ENCODE measurements at regions not wholly inside any gene's neighbourhood (a gene's known extent, or its start where the extent isn't known, plus 50 kb on each side); places are given as distances from the start of the nearest gene placed in this dataset.

DNA sequence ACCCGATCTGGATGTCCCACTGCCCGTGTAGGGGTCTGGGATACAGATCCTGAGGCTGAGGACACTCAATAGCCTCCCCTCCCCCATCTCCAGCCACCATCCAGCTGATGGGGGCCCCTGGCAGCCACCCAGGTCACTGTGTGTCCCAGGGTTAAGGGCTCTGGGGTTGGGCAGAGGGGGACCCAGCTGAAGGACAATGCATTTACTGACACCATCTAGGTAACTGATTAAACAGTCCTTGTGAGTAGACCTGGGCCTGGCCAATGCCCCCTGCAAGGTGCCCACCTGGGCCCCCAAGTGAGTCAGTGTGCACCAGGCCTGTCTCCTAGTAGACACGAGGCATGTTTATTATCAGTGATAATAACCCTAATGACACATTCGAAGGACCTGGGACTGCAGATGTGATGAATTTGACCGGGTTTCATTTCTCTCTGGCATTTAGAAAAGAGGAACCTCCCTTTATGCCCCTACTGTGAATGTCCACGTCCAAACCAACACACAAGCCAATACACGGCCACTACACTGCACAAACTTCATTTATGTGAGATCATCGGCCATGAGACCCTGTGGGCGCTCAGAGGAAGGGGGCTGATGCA lies 261.9 kb upstream of the FOXF1 start:
- H3K4me1 ChIP-seq: no peaks in the 10 kb centered on the region
- DNase-seq (no peak), FAIRE-seq (no peak), ATAC-seq (no peak)
- TF ChIP-seq, protein P1, sequence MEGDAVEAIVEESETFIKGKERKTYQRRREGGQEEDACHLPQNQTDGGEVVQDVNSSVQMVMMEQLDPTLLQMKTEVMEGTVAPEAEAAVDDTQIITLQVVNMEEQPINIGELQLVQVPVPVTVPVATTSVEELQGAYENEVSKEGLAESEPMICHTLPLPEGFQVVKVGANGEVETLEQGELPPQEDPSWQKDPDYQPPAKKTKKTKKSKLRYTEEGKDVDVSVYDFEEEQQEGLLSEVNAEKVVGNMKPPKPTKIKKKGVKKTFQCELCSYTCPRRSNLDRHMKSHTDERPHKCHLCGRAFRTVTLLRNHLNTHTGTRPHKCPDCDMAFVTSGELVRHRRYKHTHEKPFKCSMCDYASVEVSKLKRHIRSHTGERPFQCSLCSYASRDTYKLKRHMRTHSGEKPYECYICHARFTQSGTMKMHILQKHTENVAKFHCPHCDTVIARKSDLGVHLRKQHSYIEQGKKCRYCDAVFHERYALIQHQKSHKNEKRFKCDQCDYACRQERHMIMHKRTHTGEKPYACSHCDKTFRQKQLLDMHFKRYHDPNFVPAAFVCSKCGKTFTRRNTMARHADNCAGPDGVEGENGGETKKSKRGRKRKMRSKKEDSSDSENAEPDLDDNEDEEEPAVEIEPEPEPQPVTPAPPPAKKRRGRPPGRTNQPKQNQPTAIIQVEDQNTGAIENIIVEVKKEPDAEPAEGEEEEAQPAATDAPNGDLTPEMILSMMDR (IDR thresholded peaks at IDR 0.05): no peak
- H3K36me3 ChIP-seq: no peaks in the 10 kb centered on the region
- H3K9me3 ChIP-seq: no peaks in the 10 kb centered on the region
- 76 to 82% methylated on average over 8 to 9 of the region's 9 CpGs for WGBS, 2 donors
- H3K27me3 ChIP-seq: no peaks in the 10 kb centered on the region
- intact Hi-C loops (cut with DNase I): no loop called here
- H3K27ac ChIP-seq: no peak overlapping the region
- H3K4me3 ChIP-seq: no peak overlapping the region

- WGBS, 2 donors: 85 to 88% methylated on average over 6 of the region's 6 CpGs
- Histone ChIP-seq H3K27me3 (no peaks in the 10 kb centered on the region), H3K9me3 (no peaks in the 10 kb centered on the region), H3K4me1 (no peaks in the 10 kb centered on the region), H3K36me3 (no peaks in the 10 kb centered on the region), H3K27ac (no peak overlapping the region), H3K4me3 (no peak overlapping the region)
- intact Hi-C loops (cut with DNase I): no loop called here
- FAIRE-seq (no peak), ATAC-seq (no peak), DNase-seq (no peak)
- TF ChIP-seq, protein P1 (IDR thresholded peaks at IDR 0.05): no peak
These were observed 260.7 kb upstream of the FOXF1 start for GRCh38 chr16:86249631-86250030.

- no peak for ATAC-seq
- intact Hi-C loops (cut with DNase I): no loop called here
- TF ChIP-seq, protein P1 (IDR thresholded peaks at IDR 0.05): no peak
- FAIRE-seq: no peak
- DNase-seq: no peak
- H3K36me3 ChIP-seq: no peaks in the 10 kb centered on the region
- 76 to 81% methylated on average over 9 of the region's 9 CpGs for WGBS, 2 donors
- no peak overlapping the region for H3K4me3 ChIP-seq
- no peaks in the 10 kb centered on the region for H3K4me1 ChIP-seq
- no peaks in the 10 kb centered on the region for H3K27me3 ChIP-seq
- H3K9me3 ChIP-seq: no peaks in the 10 kb centered on the region
- H3K27ac ChIP-seq: no peak overlapping the region
These were observed 258.6 kb upstream of the FOXF1 start for GRCh38 chr16:86251682-86252081.

DNA sequence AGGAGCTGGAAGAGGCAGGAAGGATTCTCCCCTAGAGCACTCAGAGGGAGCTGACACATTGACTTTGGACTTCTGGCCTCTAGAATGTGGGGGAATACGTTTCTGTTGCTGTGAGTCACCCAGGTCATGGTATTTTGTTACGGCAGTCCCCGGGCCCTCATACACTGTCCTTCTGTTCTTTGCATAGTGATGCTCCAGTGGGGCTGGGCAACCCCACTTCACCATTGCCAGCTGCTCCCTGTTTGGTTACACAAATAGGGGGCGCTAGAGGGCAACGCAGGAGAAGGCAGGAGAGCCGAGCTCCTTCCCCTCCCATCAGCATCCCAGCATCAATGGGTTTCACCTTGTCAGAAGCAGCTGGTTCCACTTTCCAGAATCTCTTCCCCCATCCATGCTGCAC lies 257.7 kb upstream of the FOXF1 start:
- WGBS, 2 donors: 36% methylated on average over 6 of the region's 6 CpGs
- TF ChIP-seq, protein P1 (IDR thresholded peaks at IDR 0.05): peak in 1 of 4 donors; percentile 6

GRCh38 chr16:86255966-86256365 lies 254.4 kb upstream of the FOXF1 start:
- H3K4me1 ChIP-seq: no peaks in the 10 kb centered on the region
- no peak overlapping the region for H3K4me3 ChIP-seq
- FAIRE-seq (no peak), DNase-seq (no peak), ATAC-seq (no peak)
- no peaks in the 10 kb centered on the region for H3K36me3 ChIP-seq
- intact Hi-C loops (cut with DNase I): no loop called here
- H3K27ac ChIP-seq: no peak overlapping the region
- H3K27me3 ChIP-seq: no peaks in the 10 kb centered on the region
- TF ChIP-seq, protein P1 (IDR thresholded peaks at IDR 0.05): no peak
- no peaks in the 10 kb centered on the region for H3K9me3 ChIP-seq

More for the DNA sequence above, 257.7 kb upstream of the FOXF1 start:
- no peak for DNase-seq
- no peaks in the 10 kb centered on the region for H3K4me1 ChIP-seq
- no peak for FAIRE-seq
- H3K9me3 ChIP-seq: no peaks in the 10 kb centered on the region
- no peaks in the 10 kb centered on the region for H3K27me3 ChIP-seq
- no peak for ATAC-seq
- intact Hi-C loops (cut with DNase I): no loop called here
- no peaks in the 10 kb centered on the region for H3K36me3 ChIP-seq
- H3K27ac ChIP-seq: no peak overlapping the region
- no peak overlapping the region for H3K4me3 ChIP-seq

Data from pancreas (tissue), 10 donors.